ENCODE measurements at regions not wholly inside any gene's neighbourhood (a gene's known extent, or its start where the extent isn't known, plus 50 kb on each side); places are given as distances from the start of the nearest gene placed in this dataset.

DNA sequence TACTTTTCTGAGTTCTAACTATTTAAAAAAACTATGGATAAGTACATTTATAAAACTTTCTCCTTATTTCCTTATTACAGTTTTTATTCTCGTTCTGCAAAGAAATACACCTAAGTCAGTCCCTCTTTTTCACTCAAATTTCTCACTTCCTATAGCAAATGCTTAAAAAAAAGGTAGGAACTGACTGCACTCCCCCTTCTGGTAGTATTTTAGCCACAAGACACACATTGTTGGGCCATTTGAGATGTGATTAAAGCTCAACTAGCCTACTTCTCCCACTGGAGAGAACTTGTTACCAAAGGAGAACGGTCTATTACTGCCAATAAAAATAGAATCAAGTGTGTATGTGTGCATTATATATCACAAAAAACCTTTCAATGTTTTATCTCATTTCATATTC, 521.9 kb upstream of the PRMT6 start:
- TF ChIP-seq, protein P1, sequence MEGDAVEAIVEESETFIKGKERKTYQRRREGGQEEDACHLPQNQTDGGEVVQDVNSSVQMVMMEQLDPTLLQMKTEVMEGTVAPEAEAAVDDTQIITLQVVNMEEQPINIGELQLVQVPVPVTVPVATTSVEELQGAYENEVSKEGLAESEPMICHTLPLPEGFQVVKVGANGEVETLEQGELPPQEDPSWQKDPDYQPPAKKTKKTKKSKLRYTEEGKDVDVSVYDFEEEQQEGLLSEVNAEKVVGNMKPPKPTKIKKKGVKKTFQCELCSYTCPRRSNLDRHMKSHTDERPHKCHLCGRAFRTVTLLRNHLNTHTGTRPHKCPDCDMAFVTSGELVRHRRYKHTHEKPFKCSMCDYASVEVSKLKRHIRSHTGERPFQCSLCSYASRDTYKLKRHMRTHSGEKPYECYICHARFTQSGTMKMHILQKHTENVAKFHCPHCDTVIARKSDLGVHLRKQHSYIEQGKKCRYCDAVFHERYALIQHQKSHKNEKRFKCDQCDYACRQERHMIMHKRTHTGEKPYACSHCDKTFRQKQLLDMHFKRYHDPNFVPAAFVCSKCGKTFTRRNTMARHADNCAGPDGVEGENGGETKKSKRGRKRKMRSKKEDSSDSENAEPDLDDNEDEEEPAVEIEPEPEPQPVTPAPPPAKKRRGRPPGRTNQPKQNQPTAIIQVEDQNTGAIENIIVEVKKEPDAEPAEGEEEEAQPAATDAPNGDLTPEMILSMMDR (IDR thresholded peaks at IDR 0.05): no peak
- H3K27me3 Mint-ChIP-seq (ENCODE audit: low read depth, poor library complexity): no peaks in the 10 kb centered on the region
- no peak overlapping the region for H3K27ac Mint-ChIP-seq
- peaks cover 9% of the 10 kb centered on the region for H3K9me3 Mint-ChIP-seq
- H3K4me3 Mint-ChIP-seq: no peak overlapping the region
- no peaks in the 10 kb centered on the region for H3K36me3 Mint-ChIP-seq (ENCODE audit: low read depth)
- DNase-seq: no peak
- H3K4me1 Mint-ChIP-seq: no peaks in the 10 kb centered on the region

DNA sequence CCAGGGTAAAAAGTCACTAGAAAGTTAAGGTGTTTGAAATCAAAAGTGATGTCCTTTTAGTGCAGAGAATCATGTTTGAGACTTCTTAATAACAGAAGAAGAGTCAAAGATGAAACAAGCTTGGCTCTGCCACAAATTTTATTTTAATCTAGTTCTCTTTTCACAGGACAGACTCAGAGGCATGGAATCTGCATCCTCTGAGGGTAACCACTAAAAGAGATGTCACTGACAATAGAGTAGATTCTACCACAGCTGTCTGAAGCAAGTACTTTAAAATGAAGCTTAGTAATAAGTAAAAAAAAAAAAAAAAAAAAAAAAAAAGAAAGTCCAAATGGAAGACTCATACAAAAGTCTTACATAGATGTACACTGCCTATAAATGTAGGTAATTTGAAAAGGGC, 519.7 kb upstream of the PRMT6 start:
- Mint-ChIP-seq H3K4me1 (no peaks in the 10 kb centered on the region), H3K9me3 (peaks cover 18% of the 10 kb centered on the region), H3K36me3 (ENCODE audit: low read depth) (no peaks in the 10 kb centered on the region), H3K27me3 (ENCODE audit: low read depth, poor library complexity) (no peaks in the 10 kb centered on the region), H3K4me3 (no peak overlapping the region), H3K27ac (no peak overlapping the region)
- TF ChIP-seq, protein P1 (IDR thresholded peaks at IDR 0.05): no peak
- no peak for DNase-seq

DNA sequence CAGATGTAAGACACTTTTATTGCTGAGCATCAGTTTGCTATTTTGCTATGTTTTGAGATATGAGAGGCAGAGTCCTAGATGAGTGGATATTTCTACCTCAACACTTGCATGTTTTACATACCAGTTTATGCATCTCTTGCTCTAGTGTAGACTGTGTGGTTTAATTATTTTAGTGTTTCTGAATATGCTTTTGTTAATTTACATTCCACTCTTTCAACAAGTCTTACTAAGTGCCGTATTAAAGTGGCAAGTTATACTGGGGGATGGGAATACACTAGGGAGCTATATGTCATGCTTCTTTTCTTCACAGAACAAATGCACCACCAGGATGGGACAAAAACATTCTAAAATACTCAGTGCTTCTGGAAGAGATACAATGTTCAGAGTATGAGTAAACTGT, 507.7 kb upstream of the PRMT6 start:
- H3K4me3 Mint-ChIP-seq: no peak overlapping the region
- no peaks in the 10 kb centered on the region for H3K4me1 Mint-ChIP-seq
- no peak overlapping the region for H3K27ac Mint-ChIP-seq

DNA sequence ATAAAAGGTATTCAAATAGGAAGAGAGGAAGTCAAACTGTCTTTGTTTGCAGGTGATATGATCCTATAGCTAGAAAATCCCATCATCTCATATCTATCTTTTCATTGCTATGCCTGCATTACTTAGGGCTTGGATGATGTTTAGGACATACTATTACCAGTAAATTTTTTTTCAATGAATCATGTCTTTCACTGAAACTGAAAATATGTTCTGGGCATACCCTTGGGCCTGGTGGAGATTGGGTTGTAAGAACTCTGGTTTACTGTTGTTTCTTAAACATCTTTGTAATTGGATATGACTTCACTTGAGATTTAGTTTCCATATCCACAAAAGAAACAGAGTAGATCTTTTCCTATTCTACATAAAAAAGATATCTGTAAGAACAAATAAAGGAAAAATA, 502.2 kb upstream of the PRMT6 start:
- H3K4me3 Mint-ChIP-seq: no peak overlapping the region
- TF ChIP-seq, protein P1 (IDR thresholded peaks at IDR 0.05): no peak
- no peaks in the 10 kb centered on the region for H3K4me1 Mint-ChIP-seq
- H3K9me3 Mint-ChIP-seq: no peaks in the 10 kb centered on the region
- no peak for DNase-seq
- H3K27ac Mint-ChIP-seq: no peak overlapping the region
- H3K36me3 Mint-ChIP-seq (ENCODE audit: low read depth): no peaks in the 10 kb centered on the region
- H3K27me3 Mint-ChIP-seq (ENCODE audit: low read depth, poor library complexity): no peaks in the 10 kb centered on the region

More for the DNA sequence above, 507.7 kb upstream of the PRMT6 start:
- no peak for DNase-seq
- Mint-ChIP-seq H3K9me3 (peaks cover 4% of the 10 kb centered on the region), H3K27me3 (ENCODE audit: low read depth, poor library complexity) (no peaks in the 10 kb centered on the region), H3K36me3 (ENCODE audit: low read depth) (no peaks in the 10 kb centered on the region)
- TF ChIP-seq, protein P1 (IDR thresholded peaks at IDR 0.05): no peak

DNA sequence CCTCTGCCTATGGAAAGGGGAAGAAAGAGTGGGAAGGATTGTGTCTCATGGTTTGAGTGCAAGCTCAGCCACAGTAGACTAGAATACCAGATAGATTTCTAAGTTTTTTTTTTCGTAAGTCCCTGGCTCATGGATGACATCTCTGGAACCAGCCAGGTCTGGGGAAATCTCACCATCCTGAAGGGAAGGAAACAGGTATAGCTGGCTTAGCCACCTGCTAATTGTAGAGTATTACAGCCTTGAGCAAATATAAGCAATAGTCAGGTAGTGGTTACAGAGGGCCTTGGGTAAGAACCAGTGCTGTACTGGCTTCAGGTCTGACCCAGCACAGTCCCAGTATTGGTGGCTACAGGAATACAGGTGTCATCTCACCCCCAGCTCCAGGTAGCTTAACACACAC, 500.9 kb upstream of the PRMT6 start:
- H3K9me3 Mint-ChIP-seq: no peaks in the 10 kb centered on the region
- no peak for DNase-seq
- no peaks in the 10 kb centered on the region for H3K27me3 Mint-ChIP-seq (ENCODE audit: low read depth, poor library complexity)
- H3K27ac Mint-ChIP-seq: no peak overlapping the region
- H3K36me3 Mint-ChIP-seq (ENCODE audit: low read depth): no peaks in the 10 kb centered on the region
- no peaks in the 10 kb centered on the region for H3K4me1 Mint-ChIP-seq
- TF ChIP-seq, protein P1 (IDR thresholded peaks at IDR 0.05): no peak
- no peak overlapping the region for H3K4me3 Mint-ChIP-seq

DNA sequence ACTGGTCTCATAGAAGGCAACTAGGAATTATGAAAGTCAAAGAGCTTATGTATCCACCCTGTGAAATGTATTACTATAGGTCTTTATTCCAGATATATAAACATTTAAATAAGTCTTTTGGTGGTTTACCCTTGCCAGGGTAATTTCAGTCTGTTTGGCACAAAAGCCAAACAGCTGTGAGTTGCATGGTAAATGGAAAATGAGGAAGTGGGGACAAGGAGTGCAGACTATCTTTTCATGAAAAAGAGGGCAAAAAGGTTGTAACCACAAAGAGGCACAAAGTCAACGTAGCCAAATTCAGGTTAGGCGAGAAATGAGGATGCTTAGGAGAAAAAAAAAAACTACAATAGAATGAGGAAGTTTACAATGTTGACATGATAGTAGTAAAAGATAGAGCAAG, 492.3 kb upstream of the PRMT6 start:
- H3K9me3 Mint-ChIP-seq: no peaks in the 10 kb centered on the region
- no peak overlapping the region for H3K4me3 Mint-ChIP-seq
- peaks cover 9% of the 10 kb centered on the region for H3K27me3 Mint-ChIP-seq (ENCODE audit: low read depth, poor library complexity)
- DNase-seq: no peak
- no peaks in the 10 kb centered on the region for H3K4me1 Mint-ChIP-seq
- no peaks in the 10 kb centered on the region for H3K36me3 Mint-ChIP-seq (ENCODE audit: low read depth)
- TF ChIP-seq, protein P1 (IDR thresholded peaks at IDR 0.05): no peak
- no peak overlapping the region for H3K27ac Mint-ChIP-seq

Measured in nephron progenitor cell (in vitro differentiated cells).